Endothelial cell (in vitro differentiated cells): ENCODE measurements at regions not wholly inside any gene's neighbourhood (a gene's known extent, or its start where the extent isn't known, plus 50 kb on each side); places are given as distances from the start of the nearest gene placed in this dataset.

Experiments used
- DNase-seq: peaks from one replicate; pipeline ENCODE4 v3.0.0; 2021; ENCODE audit warnings: low spot score
- H3K27ac Mint-ChIP-seq: one replicate; pipeline ENCODE4 v1.8.0; 2021; ENCODE audit warnings: mixed read lengths, inconsistent platforms; ENCODE audit not compliant: unreplicated experiment
- H3K27me3 Mint-ChIP-seq: one replicate; pipeline ENCODE4 v1.8.0; 2021; ENCODE audit warnings: mild to moderate bottlenecking, moderate library complexity, mixed read lengths, inconsistent platforms; ENCODE audit not compliant: unreplicated experiment
- H3K36me3 Mint-ChIP-seq: one replicate; pipeline ENCODE4 v1.8.0; 2021; ENCODE audit warnings: mild to moderate bottlenecking, low read depth, mixed read lengths, inconsistent platforms; ENCODE audit not compliant: unreplicated experiment
- H3K4me1 Mint-ChIP-seq: one replicate; pipeline ENCODE4 v1.8.0; 2021; ENCODE audit warnings: mild to moderate bottlenecking, mixed read lengths, inconsistent platforms; ENCODE audit not compliant: unreplicated experiment
- H3K4me3 Mint-ChIP-seq: one replicate; pipeline ENCODE4 v1.8.0; 2021; ENCODE audit warnings: mild to moderate bottlenecking, mixed read lengths, inconsistent platforms; ENCODE audit not compliant: unreplicated experiment
- H3K9me3 Mint-ChIP-seq: one replicate; pipeline ENCODE4 v1.8.0; 2021; ENCODE audit warnings: mixed read lengths, inconsistent platforms; ENCODE audit not compliant: unreplicated experiment
- TF ChIP-seq, protein P1 (sequence below): fragments of 200-600 bp; sonication (generic); IDR thresholded peaks from one replicate; pipeline ENCODE4 v1.5.0; 2021; ENCODE audit warnings: antibody characterized with exemption; ENCODE audit not compliant: unreplicated experiment

GRCh38 chr14:89598548-89599186 lies 181.6 kb upstream of the FOXN3 start:
- peaks cover 8% of the 10 kb centered on the region for H3K9me3 Mint-ChIP-seq
- H3K36me3 Mint-ChIP-seq, result peaks cover 39% of the 10 kb centered on the region
- no peak overlapping the region for H3K4me3 Mint-ChIP-seq
- H3K27me3 Mint-ChIP-seq, result no peaks in the 10 kb centered on the region
- H3K4me1 Mint-ChIP-seq, result peaks cover 3% of the 10 kb centered on the region
- TF ChIP-seq, protein P1, sequence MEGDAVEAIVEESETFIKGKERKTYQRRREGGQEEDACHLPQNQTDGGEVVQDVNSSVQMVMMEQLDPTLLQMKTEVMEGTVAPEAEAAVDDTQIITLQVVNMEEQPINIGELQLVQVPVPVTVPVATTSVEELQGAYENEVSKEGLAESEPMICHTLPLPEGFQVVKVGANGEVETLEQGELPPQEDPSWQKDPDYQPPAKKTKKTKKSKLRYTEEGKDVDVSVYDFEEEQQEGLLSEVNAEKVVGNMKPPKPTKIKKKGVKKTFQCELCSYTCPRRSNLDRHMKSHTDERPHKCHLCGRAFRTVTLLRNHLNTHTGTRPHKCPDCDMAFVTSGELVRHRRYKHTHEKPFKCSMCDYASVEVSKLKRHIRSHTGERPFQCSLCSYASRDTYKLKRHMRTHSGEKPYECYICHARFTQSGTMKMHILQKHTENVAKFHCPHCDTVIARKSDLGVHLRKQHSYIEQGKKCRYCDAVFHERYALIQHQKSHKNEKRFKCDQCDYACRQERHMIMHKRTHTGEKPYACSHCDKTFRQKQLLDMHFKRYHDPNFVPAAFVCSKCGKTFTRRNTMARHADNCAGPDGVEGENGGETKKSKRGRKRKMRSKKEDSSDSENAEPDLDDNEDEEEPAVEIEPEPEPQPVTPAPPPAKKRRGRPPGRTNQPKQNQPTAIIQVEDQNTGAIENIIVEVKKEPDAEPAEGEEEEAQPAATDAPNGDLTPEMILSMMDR, result no peak
- H3K27ac Mint-ChIP-seq, result no peak overlapping the region
- no peak for DNase-seq

- Mint-ChIP-seq H3K36me3 (peaks cover 49% of the 10 kb centered on the region), H3K4me1 (peaks cover 9% of the 10 kb centered on the region), H3K4me3 (peak overlapping the region; percentile 53), H3K27ac (no peak overlapping the region), H3K9me3 (no peaks in the 10 kb centered on the region), H3K27me3 (no peaks in the 10 kb centered on the region)
- TF ChIP-seq, protein P1, result no peak
- no peak for DNase-seq
Observed at GRCh38 chr14:89592961-89593360, 175.9 kb upstream of the FOXN3 start.

DNA sequence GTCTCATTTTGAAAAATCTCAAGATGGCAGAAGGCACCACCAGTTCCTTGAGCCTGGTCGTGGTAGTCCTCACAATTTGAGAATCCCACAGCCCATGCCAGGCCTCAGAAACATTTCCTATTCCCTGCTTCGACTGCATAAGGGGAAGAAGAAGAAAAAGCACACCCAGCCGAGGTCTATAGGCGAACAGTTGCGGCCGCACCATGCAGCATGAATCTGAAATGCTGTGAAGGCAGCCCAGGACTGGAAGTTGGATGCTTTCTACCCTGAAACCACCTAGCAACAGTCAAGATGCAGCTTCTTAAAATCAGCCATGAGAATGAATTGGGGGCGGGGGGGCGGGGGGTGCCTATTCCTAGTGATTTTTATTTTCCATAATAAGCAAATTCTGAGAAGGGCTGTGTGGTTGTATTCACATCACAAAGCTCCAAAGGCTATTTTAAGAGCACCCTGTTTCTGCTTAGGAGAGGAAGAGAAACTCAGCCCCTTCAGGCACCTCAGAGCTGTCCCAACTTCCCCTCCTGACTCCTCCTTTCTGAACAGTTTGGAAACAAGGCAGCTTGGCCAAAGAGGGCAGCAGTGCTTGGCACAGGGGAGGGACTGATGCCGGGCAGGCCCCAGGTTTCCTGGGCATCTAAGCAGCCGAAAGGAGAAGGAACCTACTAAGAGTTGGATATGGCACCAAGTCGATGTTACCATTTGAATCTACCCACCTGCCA lies 172.5 kb upstream of the FOXN3 start:
- peaks cover 9% of the 10 kb centered on the region for H3K4me1 Mint-ChIP-seq
- no peak overlapping the region for H3K27ac Mint-ChIP-seq
- H3K4me3 Mint-ChIP-seq, result no peak overlapping the region
- H3K9me3 Mint-ChIP-seq, result no peaks in the 10 kb centered on the region
- TF ChIP-seq, protein P1, result no peak
- peaks cover 33% of the 10 kb centered on the region for H3K36me3 Mint-ChIP-seq
- no peaks in the 10 kb centered on the region for H3K27me3 Mint-ChIP-seq
- DNase-seq, result no peak

GRCh38 chr14:89588840-89589296 lies 171.8 kb upstream of the FOXN3 start:
- no peak for DNase-seq
- Mint-ChIP-seq H3K27ac (no peak overlapping the region), H3K4me3 (no peak overlapping the region)

GRCh38 chr14:89588016-89588415 lies 171.0 kb upstream of the FOXN3 start:
- no peak overlapping the region for H3K27ac Mint-ChIP-seq
- peaks cover 34% of the 10 kb centered on the region for H3K36me3 Mint-ChIP-seq
- TF ChIP-seq, protein P1, result no peak
- DNase-seq, result no peak
- H3K27me3 Mint-ChIP-seq, result no peaks in the 10 kb centered on the region
- no peaks in the 10 kb centered on the region for H3K9me3 Mint-ChIP-seq
- H3K4me3 Mint-ChIP-seq, result no peak overlapping the region
- H3K4me1 Mint-ChIP-seq, result peaks cover 9% of the 10 kb centered on the region

More at GRCh38 chr14:89588840-89589296, 171.8 kb upstream of the FOXN3 start:
- TF ChIP-seq, protein P1, result no peak
- Mint-ChIP-seq H3K36me3 (peaks cover 28% of the 10 kb centered on the region), H3K4me1 (peaks cover 9% of the 10 kb centered on the region), H3K27me3 (no peaks in the 10 kb centered on the region), H3K9me3 (no peaks in the 10 kb centered on the region)
